ENCODE measurements at regions not wholly inside any gene's neighbourhood (a gene's known extent, or its start where the extent isn't known, plus 50 kb on each side); places are given as distances from the start of the nearest gene placed in this dataset.

DNA sequence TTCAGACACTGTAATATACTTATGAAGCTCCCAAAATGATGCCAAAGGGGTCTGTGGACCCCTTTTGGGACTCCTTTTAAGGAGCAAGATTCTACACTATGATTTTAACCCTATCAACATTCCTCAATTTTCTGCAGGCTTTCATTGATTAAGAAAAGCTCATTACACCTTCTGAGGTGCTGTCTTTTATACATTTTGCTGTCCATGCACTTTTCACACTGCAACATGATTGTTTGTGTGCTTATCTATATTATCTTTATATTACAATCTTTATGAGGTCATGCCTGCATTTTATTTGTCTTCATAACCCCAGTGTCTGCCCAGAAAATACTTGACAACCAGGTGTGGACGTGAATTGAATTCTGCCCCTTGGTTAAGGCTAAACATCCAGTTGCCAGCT is 482.6 kb upstream of the ZFHX3 start:
- no peaks in the 10 kb centered on the region for H3K36me3 ChIP-seq (ENCODE audit: control insufficient read depth in 2 of 2, extremely low read depth in 1 of 2, insufficient read depth in 2 of 2, low read length in 2 of 2)
- no peaks in the 10 kb centered on the region for H3K27me3 ChIP-seq (ENCODE audit: control insufficient read depth, extremely low read depth, insufficient read depth, low read length)
- no peak overlapping the region for H3K4me3 ChIP-seq (ENCODE audit: control insufficient read depth in 2 of 3, extremely low read depth in 1 of 3, insufficient read depth in 2 of 3, low read depth in 1 of 3, low read length in 3 of 3)
- no peak overlapping the region for H3K4me2 ChIP-seq (ENCODE audit: control insufficient read depth, extremely low read depth, insufficient read depth, low read depth, low read length)
- no peaks in the 10 kb centered on the region for H3K9me1 ChIP-seq (ENCODE audit: control insufficient read depth, extremely low read depth, insufficient read depth, low read length)
- no peaks in the 10 kb centered on the region for H3K9me3 ChIP-seq (ENCODE audit: control insufficient read depth, low read depth, low read length)
- TF ChIP-seq, protein P1, sequence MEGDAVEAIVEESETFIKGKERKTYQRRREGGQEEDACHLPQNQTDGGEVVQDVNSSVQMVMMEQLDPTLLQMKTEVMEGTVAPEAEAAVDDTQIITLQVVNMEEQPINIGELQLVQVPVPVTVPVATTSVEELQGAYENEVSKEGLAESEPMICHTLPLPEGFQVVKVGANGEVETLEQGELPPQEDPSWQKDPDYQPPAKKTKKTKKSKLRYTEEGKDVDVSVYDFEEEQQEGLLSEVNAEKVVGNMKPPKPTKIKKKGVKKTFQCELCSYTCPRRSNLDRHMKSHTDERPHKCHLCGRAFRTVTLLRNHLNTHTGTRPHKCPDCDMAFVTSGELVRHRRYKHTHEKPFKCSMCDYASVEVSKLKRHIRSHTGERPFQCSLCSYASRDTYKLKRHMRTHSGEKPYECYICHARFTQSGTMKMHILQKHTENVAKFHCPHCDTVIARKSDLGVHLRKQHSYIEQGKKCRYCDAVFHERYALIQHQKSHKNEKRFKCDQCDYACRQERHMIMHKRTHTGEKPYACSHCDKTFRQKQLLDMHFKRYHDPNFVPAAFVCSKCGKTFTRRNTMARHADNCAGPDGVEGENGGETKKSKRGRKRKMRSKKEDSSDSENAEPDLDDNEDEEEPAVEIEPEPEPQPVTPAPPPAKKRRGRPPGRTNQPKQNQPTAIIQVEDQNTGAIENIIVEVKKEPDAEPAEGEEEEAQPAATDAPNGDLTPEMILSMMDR (optimal IDR thresholded peaks at IDR 0.05 in 1 of 3, IDR thresholded peaks at IDR 0.05 in 1 of 3, conservative IDR thresholded peaks at IDR 0.05 in 1 of 3; ENCODE audit: extremely low read depth in 1 of 3, insufficient read depth in 2 of 3, low read length in 3 of 3), result no peak
- no peak for TF ChIP-seq EZH2 (IDR thresholded peaks at IDR 0.05; ENCODE audit: low read length)
- no peaks in the 10 kb centered on the region for H3K79me2 ChIP-seq (ENCODE audit: control insufficient read depth, insufficient read depth, low read length)
- no peak overlapping the region for H3K9ac ChIP-seq (ENCODE audit: control insufficient read depth, extremely low read depth, insufficient read depth, low read length)
- no peak overlapping the region for H3K27ac ChIP-seq (ENCODE audit: control insufficient read depth, insufficient read depth, low read length)
- FAIRE-seq (no peak), DNase-seq (ENCODE audit: low read depth, low spot score) (no peak)
- no peak overlapping the region for H2AFZ ChIP-seq (ENCODE audit: control insufficient read depth, low read length)
- no peaks in the 10 kb centered on the region for H4K20me1 ChIP-seq (ENCODE audit: control insufficient read depth, extremely low read depth, insufficient read depth, low read length)
- dilution Hi-C loops (cut with MboI; ENCODE audit: extremely low pct_ligation_motif_present, low sequenced_read_pairs), result no loop called here
- no peaks in the 10 kb centered on the region for H3K4me1 ChIP-seq (ENCODE audit: control insufficient read depth, extremely low read depth, insufficient read depth, low read length)

DNA sequence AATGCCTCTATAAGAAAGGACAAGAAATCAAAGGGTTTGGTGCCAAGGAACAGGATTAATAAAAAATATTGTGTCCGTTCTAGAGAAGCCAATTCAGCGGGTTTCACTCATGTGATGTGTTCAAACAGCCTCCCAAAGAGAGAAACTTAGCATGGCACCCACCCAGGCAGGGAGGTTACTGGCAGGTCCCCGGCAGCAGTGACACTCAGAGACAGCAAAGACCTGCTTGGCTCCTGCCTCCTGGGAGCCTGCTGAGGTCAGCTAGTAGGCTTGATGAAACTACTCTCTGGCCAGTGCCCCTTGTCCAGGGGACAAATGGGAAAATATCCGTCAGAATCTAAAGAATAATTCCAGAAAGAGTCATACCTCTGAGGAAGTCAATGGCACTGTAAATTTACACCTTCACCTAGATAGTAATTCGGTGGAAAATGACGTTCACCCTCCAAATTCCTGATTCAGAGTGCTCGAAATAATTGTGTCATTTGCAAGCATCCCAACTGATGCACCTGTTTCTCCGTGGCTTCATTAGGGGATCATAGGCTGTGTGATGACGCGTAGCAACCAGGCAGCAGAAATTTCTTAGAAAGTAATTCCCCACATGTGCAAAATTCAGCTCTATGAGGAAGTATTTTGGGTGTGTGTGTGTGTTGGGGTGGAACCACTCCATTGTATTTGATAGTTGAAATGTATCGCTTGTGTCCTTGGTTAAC is 481.5 kb upstream of the ZFHX3 start:
- no peaks in the 10 kb centered on the region for H3K79me2 ChIP-seq (ENCODE audit: control insufficient read depth, insufficient read depth, low read length)
- H2AFZ ChIP-seq (ENCODE audit: control insufficient read depth, low read length), result no peak overlapping the region
- H4K20me1 ChIP-seq (ENCODE audit: control insufficient read depth, extremely low read depth, insufficient read depth, low read length), result no peaks in the 10 kb centered on the region
- FAIRE-seq (no peak), DNase-seq (ENCODE audit: low read depth, low spot score) (no peak)
- H3K9me3 ChIP-seq (ENCODE audit: control insufficient read depth, low read depth, low read length), result no peaks in the 10 kb centered on the region
- H3K9ac ChIP-seq (ENCODE audit: control insufficient read depth, extremely low read depth, insufficient read depth, low read length), result no peak overlapping the region
- H3K27me3 ChIP-seq (ENCODE audit: control insufficient read depth, extremely low read depth, insufficient read depth, low read length), result no peaks in the 10 kb centered on the region
- H3K4me1 ChIP-seq (ENCODE audit: control insufficient read depth, extremely low read depth, insufficient read depth, low read length), result no peaks in the 10 kb centered on the region
- dilution Hi-C loops (cut with MboI; ENCODE audit: extremely low pct_ligation_motif_present, low sequenced_read_pairs), result no loop called here
- no peaks in the 10 kb centered on the region for H3K9me1 ChIP-seq (ENCODE audit: control insufficient read depth, extremely low read depth, insufficient read depth, low read length)
- TF ChIP-seq EZH2 (IDR thresholded peaks at IDR 0.05; ENCODE audit: low read length), result no peak
- H3K36me3 ChIP-seq (ENCODE audit: control insufficient read depth in 2 of 2, extremely low read depth in 1 of 2, insufficient read depth in 2 of 2, low read length in 2 of 2), result no peaks in the 10 kb centered on the region
- H3K27ac ChIP-seq (ENCODE audit: control insufficient read depth, insufficient read depth, low read length), result no peak overlapping the region
- no peak overlapping the region for H3K4me2 ChIP-seq (ENCODE audit: control insufficient read depth, extremely low read depth, insufficient read depth, low read depth, low read length)
- H3K4me3 ChIP-seq (ENCODE audit: control insufficient read depth in 2 of 3, extremely low read depth in 1 of 3, insufficient read depth in 2 of 3, low read depth in 1 of 3, low read length in 3 of 3), result no peak overlapping the region

DNA sequence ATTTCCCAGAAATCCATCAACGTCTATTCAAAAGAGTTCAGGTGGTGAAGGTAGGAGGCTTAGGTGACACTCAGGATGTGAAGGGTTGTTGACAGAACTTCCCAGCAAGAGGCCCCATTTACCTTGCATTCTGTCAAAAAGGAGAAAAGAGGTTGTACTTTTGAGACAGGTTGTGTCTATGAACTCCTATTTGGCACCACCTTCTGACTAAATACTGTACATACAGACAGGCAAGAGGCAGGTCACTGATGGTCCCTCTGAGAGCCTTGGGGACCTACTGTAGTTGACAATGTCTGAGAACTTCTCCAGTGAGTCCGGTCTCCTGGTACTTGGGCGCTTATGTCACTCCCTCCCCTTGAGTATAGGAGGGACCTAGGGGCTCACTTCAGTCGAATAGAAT is 479.3 kb upstream of the ZFHX3 start:
- no peaks in the 10 kb centered on the region for H3K9me3 ChIP-seq (ENCODE audit: control insufficient read depth, low read depth, low read length)
- no peak overlapping the region for H3K27ac ChIP-seq (ENCODE audit: control insufficient read depth, insufficient read depth, low read length)
- H2AFZ ChIP-seq (ENCODE audit: control insufficient read depth, low read length), result no peak overlapping the region
- no peak for TF ChIP-seq EZH2 (IDR thresholded peaks at IDR 0.05; ENCODE audit: low read length)
- TF ChIP-seq, protein P1 (optimal IDR thresholded peaks at IDR 0.05 in 1 of 3, IDR thresholded peaks at IDR 0.05 in 1 of 3, conservative IDR thresholded peaks at IDR 0.05 in 1 of 3; ENCODE audit: extremely low read depth in 1 of 3, insufficient read depth in 2 of 3, low read length in 3 of 3), result no peak
- H3K9me1 ChIP-seq (ENCODE audit: control insufficient read depth, extremely low read depth, insufficient read depth, low read length), result no peaks in the 10 kb centered on the region
- no peaks in the 10 kb centered on the region for H3K36me3 ChIP-seq (ENCODE audit: control insufficient read depth in 2 of 2, extremely low read depth in 1 of 2, insufficient read depth in 2 of 2, low read length in 2 of 2)
- no peak overlapping the region for H3K4me3 ChIP-seq (ENCODE audit: control insufficient read depth in 2 of 3, extremely low read depth in 1 of 3, insufficient read depth in 2 of 3, low read depth in 1 of 3, low read length in 3 of 3)
- H4K20me1 ChIP-seq (ENCODE audit: control insufficient read depth, extremely low read depth, insufficient read depth, low read length), result no peaks in the 10 kb centered on the region
- dilution Hi-C loops (cut with MboI; ENCODE audit: extremely low pct_ligation_motif_present, low sequenced_read_pairs), result no loop called here
- no peak overlapping the region for H3K9ac ChIP-seq (ENCODE audit: control insufficient read depth, extremely low read depth, insufficient read depth, low read length)
- no peak overlapping the region for H3K4me2 ChIP-seq (ENCODE audit: control insufficient read depth, extremely low read depth, insufficient read depth, low read depth, low read length)
- H3K4me1 ChIP-seq (ENCODE audit: control insufficient read depth, extremely low read depth, insufficient read depth, low read length), result no peaks in the 10 kb centered on the region
- H3K79me2 ChIP-seq (ENCODE audit: control insufficient read depth, insufficient read depth, low read length), result no peaks in the 10 kb centered on the region
- H3K27me3 ChIP-seq (ENCODE audit: control insufficient read depth, extremely low read depth, insufficient read depth, low read length), result no peaks in the 10 kb centered on the region
- DNase-seq (ENCODE audit: low read depth, low spot score) (no peak), FAIRE-seq (no peak)

All from keratinocyte (primary cell).